Stimulated activated CD4-positive, alpha-beta T cell treated with anti-CD3 and anti-CD28 coated beads, Interleukin-4, amount 100 ng/mL, for 24 hours (primary cell): ENCODE measurements at regions not wholly inside any gene's neighbourhood (a gene's known extent, or its start where the extent isn't known, plus 50 kb on each side); places are given as distances from the start of the nearest gene placed in this dataset.

ENCODE experiments used
- DNase-seq: peaks from one replicate; pipeline ENCODE4 v3.0.0-alpha.2; 2020

- no peak for DNase-seq
These were observed 583.6 kb upstream of the CDH5 start for GRCh38 chr16:65782611-65783600.

GRCh38 chr16:65781855-65782254 is 584.6 kb upstream of the CDH5 start:
- no peak for DNase-seq

GRCh38 chr16:65781363-65781762 is 585.1 kb upstream of the CDH5 start:
- DNase-seq: no peak

GRCh38 chr16:65779201-65779600 is 587.3 kb upstream of the CDH5 start:
- DNase-seq: no peak

GRCh38 chr16:65776639-65777183 is 589.8 kb upstream of the CDH5 start:
- no peak for DNase-seq

GRCh38 chr16:65775829-65776228 is 590.7 kb upstream of the CDH5 start:
- DNase-seq: no peak

GRCh38 chr16:65774350-65774749 is 592.1 kb upstream of the CDH5 start:
- no peak for DNase-seq

- no peak for DNase-seq
These were observed 593.1 kb upstream of the CDH5 start for GRCh38 chr16:65773301-65773874.

- DNase-seq: no peak
These were observed 594.3 kb upstream of the CDH5 start for GRCh38 chr16:65772134-65772732.

GRCh38 chr16:65771707-65772106 is 594.8 kb upstream of the CDH5 start:
- no peak for DNase-seq

- DNase-seq: no peak
These were observed 595.7 kb upstream of the CDH5 start for GRCh38 chr16:65770752-65771151.

- no peak for DNase-seq
These were observed 596.6 kb upstream of the CDH5 start for GRCh38 chr16:65769776-65770438.

GRCh38 chr16:65769055-65769465 is 597.4 kb upstream of the CDH5 start:
- DNase-seq: no peak

- no peak for DNase-seq
These were observed 599.4 kb upstream of the CDH5 start for GRCh38 chr16:65767125-65767524.

- no peak for DNase-seq
These were observed 602.7 kb upstream of the CDH5 start for GRCh38 chr16:65763640-65764305.

- DNase-seq: no peak
These were observed 605.6 kb upstream of the CDH5 start for GRCh38 chr16:65760874-65761273.

- no peak for DNase-seq
These were observed 607.9 kb upstream of the CDH5 start for GRCh38 chr16:65758620-65759019.

- no peak for DNase-seq
These were observed 609.4 kb upstream of the CDH5 start for GRCh38 chr16:65757064-65757463.

- DNase-seq: no peak
These were observed 610.3 kb upstream of the CDH5 start for GRCh38 chr16:65756163-65756562.

- no peak for DNase-seq
These were observed 611.4 kb upstream of the CDH5 start for GRCh38 chr16:65754820-65755691.

- DNase-seq: no peak
These were observed 614.0 kb upstream of the CDH5 start for GRCh38 chr16:65752522-65752844.
